ENCODE measurements at regions not wholly inside any gene's neighbourhood (a gene's known extent, or its start where the extent isn't known, plus 50 kb on each side); places are given as distances from the start of the nearest gene placed in this dataset.

- Histone ChIP-seq H3K9me3 (ENCODE audit: severe bottlenecking) (peaks cover 5% of the 10 kb centered on the region), H3K36me3 (ENCODE audit: low read depth) (no peaks in the 10 kb centered on the region), H3K27me3 (ENCODE audit: insufficient read depth, poor library complexity, severe bottlenecking) (no peaks in the 10 kb centered on the region), H3K27ac (ENCODE audit: poor library complexity, severe bottlenecking) (no peak overlapping the region), H3K4me3 (ENCODE audit: severe bottlenecking) (no peak overlapping the region), H3K4me1 (ENCODE audit: insufficient read depth, poor library complexity, severe bottlenecking) (no peaks in the 10 kb centered on the region)
- TF ChIP-seq CTCF (IDR thresholded peaks at IDR 0.05; ENCODE audit: poor library complexity, severe bottlenecking) = no peak
- ATAC-seq (ENCODE audit: low read depth) = no peak
- DNase-seq (ENCODE audit: low spot score) = no peak
Measured at GRCh38 chr10:78121801-78122200, 88.1 kb downstream of the RPS24 start.

- Histone ChIP-seq H3K4me1 (ENCODE audit: insufficient read depth, poor library complexity, severe bottlenecking) (no peaks in the 10 kb centered on the region), H3K36me3 (ENCODE audit: low read depth) (no peaks in the 10 kb centered on the region), H3K27me3 (ENCODE audit: insufficient read depth, poor library complexity, severe bottlenecking) (no peaks in the 10 kb centered on the region), H3K27ac (ENCODE audit: poor library complexity, severe bottlenecking) (no peak overlapping the region), H3K4me3 (ENCODE audit: severe bottlenecking) (no peak overlapping the region), H3K9me3 (ENCODE audit: severe bottlenecking) (peaks cover 5% of the 10 kb centered on the region)
- DNase-seq (ENCODE audit: low spot score) (no peak), ATAC-seq (ENCODE audit: low read depth) (no peak)
- no peak for TF ChIP-seq CTCF (IDR thresholded peaks at IDR 0.05; ENCODE audit: poor library complexity, severe bottlenecking)
Measured at GRCh38 chr10:78124167-78124566, 90.5 kb downstream of the RPS24 start.

- no peaks in the 10 kb centered on the region for H3K9me3 ChIP-seq (ENCODE audit: severe bottlenecking)
- no peaks in the 10 kb centered on the region for H3K27me3 ChIP-seq (ENCODE audit: insufficient read depth, poor library complexity, severe bottlenecking)
- H3K4me1 ChIP-seq (ENCODE audit: insufficient read depth, poor library complexity, severe bottlenecking) = no peaks in the 10 kb centered on the region
- no peak for DNase-seq (ENCODE audit: low spot score)
- H3K27ac ChIP-seq (ENCODE audit: poor library complexity, severe bottlenecking) = no peak overlapping the region
- no peaks in the 10 kb centered on the region for H3K36me3 ChIP-seq (ENCODE audit: low read depth)
- H3K4me3 ChIP-seq (ENCODE audit: severe bottlenecking) = no peak overlapping the region
- TF ChIP-seq CTCF (IDR thresholded peaks at IDR 0.05; ENCODE audit: poor library complexity, severe bottlenecking) = no peak
- ATAC-seq (ENCODE audit: low read depth) = no peak
Measured at GRCh38 chr10:78129211-78129610, 95.5 kb downstream of the RPS24 start.

- DNase-seq (ENCODE audit: low spot score) (no peak), ATAC-seq (ENCODE audit: low read depth) (no peak)
- Histone ChIP-seq H3K4me1 (ENCODE audit: insufficient read depth, poor library complexity, severe bottlenecking) (no peaks in the 10 kb centered on the region), H3K9me3 (ENCODE audit: severe bottlenecking) (no peaks in the 10 kb centered on the region), H3K27me3 (ENCODE audit: insufficient read depth, poor library complexity, severe bottlenecking) (peaks cover 3% of the 10 kb centered on the region), H3K36me3 (ENCODE audit: low read depth) (no peaks in the 10 kb centered on the region), H3K27ac (ENCODE audit: poor library complexity, severe bottlenecking) (no peak overlapping the region), H3K4me3 (ENCODE audit: severe bottlenecking) (no peak overlapping the region)
- no peak for TF ChIP-seq CTCF (IDR thresholded peaks at IDR 0.05; ENCODE audit: poor library complexity, severe bottlenecking)
Measured at GRCh38 chr10:78130966-78131710, 97.5 kb downstream of the RPS24 start.

GRCh38 chr10:78134773-78135306 lies 101.2 kb downstream of the RPS24 start:
- DNase-seq (ENCODE audit: low spot score) (no peak), ATAC-seq (ENCODE audit: low read depth) (no peak)
- Histone ChIP-seq H3K36me3 (ENCODE audit: low read depth) (no peaks in the 10 kb centered on the region), H3K9me3 (ENCODE audit: severe bottlenecking) (no peaks in the 10 kb centered on the region), H3K27me3 (ENCODE audit: insufficient read depth, poor library complexity, severe bottlenecking) (peaks cover 7% of the 10 kb centered on the region), H3K4me3 (ENCODE audit: severe bottlenecking) (no peak overlapping the region), H3K4me1 (ENCODE audit: insufficient read depth, poor library complexity, severe bottlenecking) (no peaks in the 10 kb centered on the region), H3K27ac (ENCODE audit: poor library complexity, severe bottlenecking) (no peak overlapping the region)
- TF ChIP-seq CTCF (IDR thresholded peaks at IDR 0.05; ENCODE audit: poor library complexity, severe bottlenecking) = no peak
